OCI-LY3 (cell line): ENCODE measurements at regions not wholly inside any gene's neighbourhood (a gene's known extent, or its start where the extent isn't known, plus 50 kb on each side); places are given as distances from the start of the nearest gene placed in this dataset.

Experiments
- H2AFZ ChIP-seq: fragments of 200-600, 300-600 bp; shearing (Covaris generic); 2 replicates; pipeline ENCODE4 v1.6.0; 2014; ENCODE audit warnings: antibody characterized with exemption, low read depth, low read length
- H3K27ac ChIP-seq: fragments of 200-600, 300-600 bp; sonication (generic); 2 replicates; pipeline ENCODE4 v1.5.1; 2014; ENCODE audit warnings: mild to moderate bottlenecking, low read length, moderate library complexity, mixed read lengths
- H3K27me3 ChIP-seq: fragments of 200-600, 300-600 bp; sonication (generic); 2 replicates; pipeline ENCODE4 v1.6.1; 2014; ENCODE audit warnings: low read depth, low read length, mixed read lengths
- H3K36me3 ChIP-seq: fragments of 200-600, 300-600 bp; sonication (generic); replicated peaks from 2 replicates; pipeline ENCODE3; 2014; ENCODE audit warnings: low read depth, low read length, mixed read lengths
- H3K4me1 ChIP-seq: fragments of 300-600, 200-600 bp; sonication (generic); 2 replicates; pipeline ENCODE4 v1.6.1; 2014; ENCODE audit warnings: low read length, mixed read lengths
- H3K4me2 ChIP-seq: fragments of 200-600, 300-600 bp; sonication (generic); 2 replicates; pipeline ENCODE4 v1.6.1; 2014; ENCODE audit warnings: low read length, mixed read lengths
- H3K4me3 ChIP-seq: fragments of 300-600, 200-600 bp; sonication (generic); 2 replicates; pipeline ENCODE4 v1.5.1; 2014; ENCODE audit warnings: antibody characterized with exemption, mild to moderate bottlenecking, low read length, moderate library complexity
- H3K79me2 ChIP-seq: fragments of 300-600, 200-600 bp; shearing (Covaris generic); 2 replicates; pipeline ENCODE4 v1.6.1; 2014; ENCODE audit warnings: mild to moderate bottlenecking, low read length, mixed read lengths
- H3K9ac ChIP-seq: fragments of 300-600, 200-600 bp; shearing (Covaris generic); 2 replicates; pipeline ENCODE4 v1.6.0; 2014; ENCODE audit warnings: mild to moderate bottlenecking, low read length, moderate library complexity
- H3K9me3 ChIP-seq: fragments of 200-600, 300-600 bp; shearing (Covaris generic); 2 replicates; pipeline ENCODE4 v1.6.1; 2014; ENCODE audit warnings: low read length, mixed read lengths; ENCODE audit not compliant: insufficient read depth
- H4K20me1 ChIP-seq: fragments of 200-600, 300-600 bp; sonication (generic); 2 replicates; pipeline ENCODE4 v1.6.1; 2016; ENCODE audit warnings: low read length, mixed read lengths; ENCODE audit not compliant: insufficient read depth
- EZH2phosphoT487 ChIP-seq: fragments of 200-600 bp; shearing (Covaris generic); IDR thresholded peaks from 2 replicates; pipeline ENCODE4 v1.6.1; 2018; ENCODE audit warnings: antibody characterized with exemption, mixed run types, low read depth
- TF ChIP-seq, protein P1 (sequence below): fragments of 200-600, 300-600 bp; sonication (generic); IDR thresholded peaks from 2 replicates; pipeline ENCODE4 v1.5.1; 2014; ENCODE audit warnings: antibody characterized with exemption, low read length, low read depth

DNA sequence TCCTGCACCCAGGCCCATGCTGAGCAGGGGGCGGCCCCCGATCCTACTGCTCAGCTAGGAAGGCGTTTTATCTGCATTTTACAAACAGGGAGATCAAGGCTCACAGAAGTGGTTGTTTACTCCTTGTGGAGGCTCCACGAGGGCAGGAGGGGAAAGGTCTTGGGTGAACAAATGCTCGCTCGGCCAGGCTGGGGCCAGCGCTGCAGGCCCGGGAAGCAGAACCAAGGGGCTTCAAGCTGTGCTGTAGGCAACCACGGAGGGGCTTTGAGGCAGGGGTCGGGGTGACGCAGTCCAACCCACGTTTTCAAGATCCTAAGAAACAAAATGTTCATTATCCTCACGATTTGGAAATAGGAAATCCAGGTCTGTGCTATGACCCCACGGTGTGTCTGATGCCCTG, 125.8 kb downstream of the HMX1 start:
- TF ChIP-seq EZH2phosphoT487 = no peak
- TF ChIP-seq, protein P1, sequence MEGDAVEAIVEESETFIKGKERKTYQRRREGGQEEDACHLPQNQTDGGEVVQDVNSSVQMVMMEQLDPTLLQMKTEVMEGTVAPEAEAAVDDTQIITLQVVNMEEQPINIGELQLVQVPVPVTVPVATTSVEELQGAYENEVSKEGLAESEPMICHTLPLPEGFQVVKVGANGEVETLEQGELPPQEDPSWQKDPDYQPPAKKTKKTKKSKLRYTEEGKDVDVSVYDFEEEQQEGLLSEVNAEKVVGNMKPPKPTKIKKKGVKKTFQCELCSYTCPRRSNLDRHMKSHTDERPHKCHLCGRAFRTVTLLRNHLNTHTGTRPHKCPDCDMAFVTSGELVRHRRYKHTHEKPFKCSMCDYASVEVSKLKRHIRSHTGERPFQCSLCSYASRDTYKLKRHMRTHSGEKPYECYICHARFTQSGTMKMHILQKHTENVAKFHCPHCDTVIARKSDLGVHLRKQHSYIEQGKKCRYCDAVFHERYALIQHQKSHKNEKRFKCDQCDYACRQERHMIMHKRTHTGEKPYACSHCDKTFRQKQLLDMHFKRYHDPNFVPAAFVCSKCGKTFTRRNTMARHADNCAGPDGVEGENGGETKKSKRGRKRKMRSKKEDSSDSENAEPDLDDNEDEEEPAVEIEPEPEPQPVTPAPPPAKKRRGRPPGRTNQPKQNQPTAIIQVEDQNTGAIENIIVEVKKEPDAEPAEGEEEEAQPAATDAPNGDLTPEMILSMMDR = no peak
- Histone ChIP-seq H4K20me1 (no peaks in the 10 kb centered on the region), H3K27me3 (no peaks in the 10 kb centered on the region), H2AFZ (no peak overlapping the region), H3K27ac (no peak overlapping the region), H3K79me2 (no peaks in the 10 kb centered on the region), H3K4me3 (no peak overlapping the region), H3K4me1 (no peaks in the 10 kb centered on the region), H3K9ac (no peak overlapping the region), H3K36me3 (no peaks in the 10 kb centered on the region), H3K9me3 (no peaks in the 10 kb centered on the region), H3K4me2 (no peak overlapping the region)

DNA sequence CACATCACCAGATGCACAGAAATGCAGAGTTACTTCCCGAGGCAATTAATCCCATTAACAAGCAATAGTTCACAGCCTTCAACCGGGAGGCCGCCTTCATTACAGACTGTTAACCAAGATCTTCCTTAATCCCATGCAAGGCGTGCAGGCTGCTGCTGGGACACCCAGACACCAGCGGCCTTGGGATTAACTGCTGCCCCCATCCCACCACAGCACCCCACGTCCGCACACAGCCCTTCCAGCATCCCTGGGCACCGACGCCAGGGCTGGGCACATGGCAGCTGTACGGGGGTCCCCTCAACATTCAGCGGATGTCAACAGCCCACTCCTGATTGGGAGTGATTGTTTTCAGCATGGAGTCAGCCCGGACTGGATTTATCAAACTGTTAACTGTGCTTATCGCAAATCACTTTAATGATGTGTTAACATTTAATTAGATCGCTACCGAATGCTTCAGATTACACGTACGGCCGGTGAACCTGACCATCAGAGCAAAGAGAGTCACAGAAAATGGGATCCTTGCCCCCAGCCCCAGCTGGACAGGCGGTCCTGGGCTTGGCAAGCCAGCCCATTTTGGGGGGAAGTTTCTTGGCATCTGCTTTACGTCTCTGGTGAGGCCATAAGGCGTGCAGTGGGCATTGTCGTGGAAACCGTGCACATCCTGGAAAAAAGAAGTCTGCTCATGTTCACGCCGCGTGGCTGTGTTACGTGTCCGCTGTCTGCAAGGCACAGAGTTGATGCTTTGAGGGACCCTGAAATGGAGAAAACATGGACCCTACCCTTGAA, 126.4 kb downstream of the HMX1 start:
- Histone ChIP-seq H2AFZ (no peak overlapping the region), H3K79me2 (no peaks in the 10 kb centered on the region), H3K4me1 (no peaks in the 10 kb centered on the region), H4K20me1 (no peaks in the 10 kb centered on the region), H3K9ac (no peak overlapping the region), H3K27ac (no peak overlapping the region), H3K36me3 (no peaks in the 10 kb centered on the region), H3K9me3 (no peaks in the 10 kb centered on the region), H3K27me3 (no peaks in the 10 kb centered on the region), H3K4me2 (no peak overlapping the region), H3K4me3 (no peak overlapping the region)
- TF ChIP-seq, protein P1 = no peak
- TF ChIP-seq EZH2phosphoT487 = no peak

DNA sequence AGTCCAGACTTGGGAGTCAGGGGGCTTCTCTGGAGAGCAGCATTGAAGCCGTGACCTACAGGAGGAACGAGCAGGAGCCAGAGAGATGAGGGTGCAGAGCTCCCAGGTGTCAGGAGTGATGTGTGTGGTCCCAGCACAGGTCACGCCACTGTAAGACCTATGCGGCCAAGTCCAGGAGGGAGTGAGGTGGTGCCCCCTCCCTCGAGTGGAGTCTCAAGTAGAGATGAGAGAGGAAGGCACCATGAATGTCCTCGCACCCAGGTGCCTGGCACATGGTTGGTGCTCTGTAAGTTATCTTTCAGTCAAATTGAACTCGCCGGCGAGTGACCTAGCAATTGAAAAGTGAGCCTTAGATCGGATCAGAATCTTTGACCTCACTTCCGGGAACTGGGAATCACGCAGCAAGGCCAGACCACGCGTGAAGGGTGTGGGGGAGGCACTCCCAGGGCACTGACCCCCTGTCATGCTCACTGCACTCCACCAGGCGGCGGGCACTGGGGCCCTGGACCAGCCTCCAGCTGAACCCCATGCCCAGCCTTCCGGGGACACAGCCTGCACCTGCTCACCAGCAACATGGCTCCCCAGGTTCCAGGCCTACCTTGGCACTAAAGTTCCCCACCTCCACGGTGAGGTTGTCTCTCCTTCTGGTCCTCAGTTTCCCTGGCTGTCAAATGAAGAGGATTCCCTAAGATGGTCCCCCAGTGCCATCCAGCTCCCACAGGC, 127.4 kb downstream of the HMX1 start:
- Histone ChIP-seq H2AFZ (no peak overlapping the region), H3K79me2 (no peaks in the 10 kb centered on the region), H3K36me3 (no peaks in the 10 kb centered on the region), H3K27me3 (no peaks in the 10 kb centered on the region), H4K20me1 (no peaks in the 10 kb centered on the region), H3K4me2 (no peak overlapping the region), H3K9ac (no peak overlapping the region), H3K9me3 (no peaks in the 10 kb centered on the region), H3K27ac (no peak overlapping the region), H3K4me1 (no peaks in the 10 kb centered on the region), H3K4me3 (no peak overlapping the region)
- TF ChIP-seq, protein P1 = no peak
- TF ChIP-seq EZH2phosphoT487 = no peak

DNA sequence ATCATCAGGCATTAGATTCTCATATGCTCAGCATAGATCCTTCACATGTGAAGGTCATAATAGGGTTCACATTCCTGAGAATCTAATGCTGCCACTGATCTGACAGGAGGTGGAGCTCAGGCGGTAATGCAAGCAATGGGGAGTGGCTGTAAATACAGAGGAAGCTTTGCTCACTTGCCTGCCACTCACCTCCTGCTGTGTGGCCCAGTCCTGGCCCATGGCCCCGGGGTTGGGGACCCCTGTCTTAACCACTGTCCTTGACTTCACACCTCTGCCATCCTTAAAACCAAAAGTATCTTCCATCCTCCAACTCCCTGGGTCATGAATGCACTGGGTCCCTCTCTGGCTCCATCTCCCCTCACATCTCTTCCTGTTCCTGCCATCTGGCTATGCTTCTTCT, 129.1 kb downstream of the HMX1 start:
- no peaks in the 10 kb centered on the region for H3K27me3 ChIP-seq
- no peak overlapping the region for H3K9ac ChIP-seq
- H3K79me2 ChIP-seq = no peaks in the 10 kb centered on the region
- no peaks in the 10 kb centered on the region for H4K20me1 ChIP-seq
- no peak for TF ChIP-seq EZH2phosphoT487
- TF ChIP-seq, protein P1 = no peak
- H3K9me3 ChIP-seq = no peaks in the 10 kb centered on the region
- no peak overlapping the region for H3K4me3 ChIP-seq
- H3K4me1 ChIP-seq = no peaks in the 10 kb centered on the region
- no peak overlapping the region for H3K27ac ChIP-seq
- H3K4me2 ChIP-seq = no peak overlapping the region
- no peaks in the 10 kb centered on the region for H3K36me3 ChIP-seq
- no peak overlapping the region for H2AFZ ChIP-seq
